Thymus (tissue), 11 donors: ENCODE measurements at regions not wholly inside any gene's neighbourhood (a gene's known extent, or its start where the extent isn't known, plus 50 kb on each side); places are given as distances from the start of the nearest gene placed in this dataset.

Experiments used
- DNase-seq, 9 donors: peaks; one replicate each; pipeline ENCODE4 v3.0.0-alpha.2; 2013; ENCODE audit warnings: low spot score in 9 of 9, low read depth in 6 of 9, missing footprints in 1 of 9
- H3K27ac ChIP-seq, 2 donors: one replicate each; pipeline ENCODE4 v1.5.1; 2013; ENCODE audit warnings: control low read depth in 1 of 2, low read depth in 1 of 2, low read length in 1 of 2, mild to moderate bottlenecking in 1 of 2, moderate library complexity in 1 of 2
- H3K27me3 ChIP-seq, 2 donors: one replicate each; pipeline ENCODE4 v1.5.1; 2013; ENCODE audit warnings: low read length in 1 of 2; ENCODE audit not compliant: control insufficient read depth in 2 of 2, insufficient read depth in 1 of 2
- H3K36me3 ChIP-seq, 2 donors: one replicate each; pipeline ENCODE4 v1.5.1; 2013; ENCODE audit warnings: low read length in 1 of 2, mild to moderate bottlenecking in 1 of 2, moderate library complexity in 1 of 2; ENCODE audit not compliant: control insufficient read depth in 2 of 2, insufficient read depth in 2 of 2
- H3K4me1 ChIP-seq, 2 donors: one replicate each; pipeline ENCODE4 v1.5.1; 2013; ENCODE audit warnings: low read length in 2 of 2; ENCODE audit not compliant: control insufficient read depth in 2 of 2, insufficient read depth in 2 of 2
- H3K4me3 ChIP-seq, 2 donors: one replicate each; pipeline ENCODE4 v1.5.1; 2013; ENCODE audit warnings: low read length in 2 of 2, control low read depth in 1 of 2, mild to moderate bottlenecking in 1 of 2
- H3K9me3 ChIP-seq, 2 donors: one replicate each; pipeline ENCODE4 v1.5.1; 2013; ENCODE audit warnings: low read length in 1 of 2, mild to moderate bottlenecking in 1 of 2; ENCODE audit not compliant: control insufficient read depth in 2 of 2, insufficient read depth in 1 of 2
- WGBS: extraction: QIAGEN DNeasy Blood & Tissue Kit; methylation state at CpG from one replicate; pipeline ENCODE4 v1.1.7; 2013; 5-methylcytosine and 5-hydroxymethylcytosine counted together
- donor health status: healthy.

DNA sequence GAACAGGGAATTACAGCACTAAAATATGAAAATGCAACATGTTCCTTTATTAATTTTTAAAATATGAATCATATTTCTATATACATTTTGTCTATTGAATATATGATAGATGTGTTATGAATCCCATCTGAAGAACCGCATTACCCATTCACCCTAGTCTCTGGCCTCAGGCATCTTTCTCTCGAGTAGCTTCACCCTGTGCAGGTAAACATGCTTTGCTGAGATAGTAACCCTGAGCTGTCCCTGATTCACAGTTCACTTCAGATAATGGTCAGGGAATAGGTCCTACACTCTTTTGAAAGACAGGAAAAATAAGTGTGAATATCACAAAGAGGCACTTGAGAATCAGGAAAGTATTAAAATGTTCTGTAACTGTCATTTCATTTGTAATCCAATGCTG, 766.8 kb downstream of the IRX1 start:
- DNase-seq: no peak
- no peak overlapping the region for H3K27ac ChIP-seq
- H3K9me3 ChIP-seq: no peaks in the 10 kb centered on the region
- WGBS: 97% methylated on average over 2 of the region's 2 CpGs
- H3K27me3 ChIP-seq: no peaks in the 10 kb centered on the region
- H3K36me3 ChIP-seq: no peaks in the 10 kb centered on the region
- no peaks in the 10 kb centered on the region for H3K4me1 ChIP-seq
- H3K4me3 ChIP-seq: no peak overlapping the region

GRCh38 chr5:4363045-4363444, 767.4 kb downstream of the IRX1 start:
- H3K9me3 ChIP-seq: no peaks in the 10 kb centered on the region
- H3K27ac ChIP-seq: no peak overlapping the region
- 41% methylated on average over 1 of the region's 2 CpGs for WGBS

GRCh38 chr5:4366628-4367027, 771.0 kb downstream of the IRX1 start:
- DNase-seq: no peak
- Histone ChIP-seq H3K27me3 (no peaks in the 10 kb centered on the region), H3K4me3 (no peak overlapping the region), H3K9me3 (no peaks in the 10 kb centered on the region), H3K36me3 (no peaks in the 10 kb centered on the region), H3K4me1 (no peaks in the 10 kb centered on the region), H3K27ac (no peak overlapping the region)
- 94% methylated on average over 5 of the region's 5 CpGs for WGBS

More at GRCh38 chr5:4363045-4363444, 767.4 kb downstream of the IRX1 start:
- Histone ChIP-seq H3K27me3 (no peaks in the 10 kb centered on the region), H3K36me3 (no peaks in the 10 kb centered on the region), H3K4me3 (no peak overlapping the region), H3K4me1 (no peaks in the 10 kb centered on the region)
- no peak for DNase-seq

GRCh38 chr5:4370218-4370617, 769.9 kb upstream of the ADAMTS16 start:
- Histone ChIP-seq H3K4me3 (no peak overlapping the region), H3K4me1 (no peaks in the 10 kb centered on the region), H3K9me3 (no peaks in the 10 kb centered on the region), H3K36me3 (no peaks in the 10 kb centered on the region), H3K27ac (no peak overlapping the region), H3K27me3 (no peaks in the 10 kb centered on the region)
- DNase-seq: no peak
- WGBS: 84% methylated on average over 6 of the region's 6 CpGs

DNA sequence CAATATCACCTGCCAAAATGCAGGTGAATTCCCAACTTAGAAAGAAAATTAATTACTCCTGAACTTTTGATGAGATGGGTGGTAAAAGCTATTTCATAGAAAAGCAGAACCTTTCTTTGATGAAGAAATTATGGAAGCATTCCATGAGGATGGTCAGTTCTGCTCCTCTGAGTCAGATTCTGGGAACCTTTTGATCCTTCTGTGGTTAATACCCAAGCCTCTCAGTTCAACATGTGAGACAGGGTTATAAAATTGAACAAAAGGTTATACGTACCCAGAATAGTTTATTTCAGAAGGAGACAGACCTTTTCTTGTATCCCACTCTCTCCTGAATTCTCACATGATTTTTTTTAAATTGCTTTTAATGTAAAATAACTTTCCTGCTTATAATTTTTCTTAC, 767.6 kb upstream of the ADAMTS16 start:
- Histone ChIP-seq H3K27me3 (no peaks in the 10 kb centered on the region), H3K36me3 (no peaks in the 10 kb centered on the region), H3K9me3 (no peaks in the 10 kb centered on the region), H3K27ac (no peak overlapping the region), H3K4me1 (no peaks in the 10 kb centered on the region), H3K4me3 (no peak overlapping the region)
- no peak for DNase-seq
- WGBS: 96% methylated on average over 1 of the region's 1 CpG

DNA sequence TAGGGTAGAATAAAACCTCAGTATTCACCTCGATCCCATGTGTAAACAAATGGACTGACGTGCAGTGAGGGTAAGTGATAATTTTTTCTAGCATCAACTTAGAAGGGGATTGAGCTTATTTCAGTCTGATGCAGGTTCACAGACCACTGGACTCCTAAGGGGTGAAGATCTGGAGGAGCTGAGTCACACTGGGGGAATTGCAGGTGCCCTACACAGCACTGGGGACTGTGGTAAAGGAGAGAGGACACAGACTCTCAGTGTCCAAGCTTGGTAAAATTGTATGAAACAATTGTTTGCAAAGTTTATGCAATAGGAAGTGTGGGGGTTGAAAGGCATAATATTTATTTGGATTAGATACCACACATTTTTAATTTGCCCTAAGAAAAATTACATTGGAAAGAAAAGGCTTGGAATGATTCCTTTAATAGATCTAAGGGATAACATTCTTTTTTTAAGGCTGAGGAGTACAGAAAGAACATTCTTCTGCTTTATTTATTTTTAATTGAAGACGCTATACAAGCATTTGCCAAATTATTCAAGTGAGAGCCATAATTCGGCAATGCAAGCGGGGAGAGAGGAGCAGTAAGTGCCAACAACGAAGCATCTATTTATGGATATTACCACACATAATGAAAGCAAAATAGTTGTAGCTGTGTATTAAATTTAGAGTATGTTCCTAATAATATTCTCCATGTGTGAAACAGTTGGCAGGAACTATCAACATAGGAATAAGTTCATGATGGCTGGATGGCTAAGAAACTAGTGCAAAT, 766.9 kb upstream of the ADAMTS16 start:
- no peak overlapping the region for H3K4me3 ChIP-seq
- H3K4me1 ChIP-seq: no peaks in the 10 kb centered on the region
- no peak overlapping the region for H3K27ac ChIP-seq
- no peaks in the 10 kb centered on the region for H3K9me3 ChIP-seq
- 90% methylated on average over 6 of the region's 6 CpGs for WGBS
- no peaks in the 10 kb centered on the region for H3K36me3 ChIP-seq
- H3K27me3 ChIP-seq: no peaks in the 10 kb centered on the region
- no peak for DNase-seq

GRCh38 chr5:4374866-4375265, 765.3 kb upstream of the ADAMTS16 start:
- Histone ChIP-seq H3K36me3 (no peaks in the 10 kb centered on the region), H3K27me3 (no peaks in the 10 kb centered on the region), H3K4me1 (no peaks in the 10 kb centered on the region), H3K27ac (no peak overlapping the region), H3K9me3 (no peaks in the 10 kb centered on the region), H3K4me3 (no peak overlapping the region)
- DNase-seq: no peak
- WGBS: 83% methylated on average over 7 of the region's 7 CpGs

GRCh38 chr5:4375640-4376039, 764.5 kb upstream of the ADAMTS16 start:
- Histone ChIP-seq H3K36me3 (no peaks in the 10 kb centered on the region), H3K27ac (no peak overlapping the region), H3K27me3 (no peaks in the 10 kb centered on the region), H3K4me3 (no peak overlapping the region), H3K4me1 (no peaks in the 10 kb centered on the region), H3K9me3 (no peaks in the 10 kb centered on the region)
- 91% methylated on average over 7 of the region's 7 CpGs for WGBS
- DNase-seq: no peak

GRCh38 chr5:4383102-4383501, 757.0 kb upstream of the ADAMTS16 start:
- no peaks in the 10 kb centered on the region for H3K36me3 ChIP-seq
- no peak for DNase-seq
- no peaks in the 10 kb centered on the region for H3K27me3 ChIP-seq
- WGBS: 92% methylated on average over 4 of the region's 4 CpGs
- H3K27ac ChIP-seq: no peak overlapping the region
- no peaks in the 10 kb centered on the region for H3K9me3 ChIP-seq
- no peaks in the 10 kb centered on the region for H3K4me1 ChIP-seq
- no peak overlapping the region for H3K4me3 ChIP-seq
